ENCODE measurements at regions not wholly inside any gene's neighbourhood (a gene's known extent, or its start where the extent isn't known, plus 50 kb on each side); places are given as distances from the start of the nearest gene placed in this dataset.

DNA sequence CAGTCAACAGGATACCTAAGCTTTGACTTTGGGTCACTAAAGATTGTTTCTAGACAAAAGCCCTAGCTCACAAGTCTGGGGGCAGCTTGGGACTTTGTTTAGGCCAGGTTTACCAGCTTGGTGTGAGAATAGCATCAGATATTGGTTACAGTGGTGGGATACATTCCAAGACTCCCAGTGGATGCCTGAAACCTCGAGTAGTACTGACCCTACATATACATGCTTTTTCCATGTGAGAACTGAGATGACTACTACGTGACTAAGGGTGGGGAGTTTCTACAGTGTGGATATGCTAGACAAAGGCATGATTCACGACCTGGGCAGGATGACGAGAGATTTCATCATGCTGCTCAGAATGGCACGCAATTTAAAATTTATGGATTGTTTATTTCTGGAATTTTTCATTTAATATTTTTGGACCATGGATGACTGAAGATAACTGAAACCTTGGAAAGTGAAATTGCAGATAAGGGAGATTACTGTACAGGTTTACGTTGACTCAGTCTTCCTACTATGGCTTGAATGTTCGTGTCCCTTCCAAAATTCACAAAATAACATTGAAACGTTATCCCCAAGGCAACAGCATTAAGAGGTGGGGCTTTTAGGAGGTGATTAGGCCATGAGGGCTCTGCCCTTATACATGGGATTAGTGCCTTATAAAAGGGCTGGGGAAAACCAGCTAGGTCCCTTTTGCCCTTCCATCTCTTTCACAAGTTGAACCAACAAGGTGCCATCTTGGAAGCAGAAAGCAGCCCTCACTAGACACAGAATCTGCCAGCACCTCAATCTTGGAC is 50.2 kb upstream of the CTAGE1 start:
- Histone ChIP-seq H3K27me3 (ENCODE audit: control insufficient read depth in 1 of 2, insufficient read depth in 1 of 2, low read length in 2 of 2) (no peaks in the 10 kb centered on the region), H3K36me3 (ENCODE audit: control insufficient read depth in 1 of 2, insufficient read depth in 2 of 2, low read depth in 1 of 2, low read length in 2 of 2) (no peaks in the 10 kb centered on the region), H4K8ac (ENCODE audit: low read length) (peak overlapping the region; percentile 79), H2BK15ac (ENCODE audit: low read depth, poor library complexity, severe bottlenecking) (peak overlapping the region; percentile 92), H3K4me1 (ENCODE audit: control insufficient read depth, insufficient read depth, low read depth, low read length) (peaks cover 23% of the 10 kb centered on the region), H2BK5ac (ENCODE audit: low read depth, low read length, poor library complexity, severe bottlenecking) (no peak overlapping the region), H4K91ac (ENCODE audit: low read length) (peak overlapping the region; percentile 79), H3K9me3 (ENCODE audit: control insufficient read depth, low read length) (peaks cover 4% of the 10 kb centered on the region), H2AK5ac (ENCODE audit: low read length, severe bottlenecking) (peak overlapping the region; percentile 93), H2BK120ac (ENCODE audit: low read depth, low read length) (peak overlapping the region; percentile 56), H3K18ac (ENCODE audit: low read depth in 1 of 2, low read length in 2 of 2) (peak overlapping the region; percentile 67 to 94), H3K23ac (ENCODE audit: low read length in 2 of 2) (no peak overlapping the region), H3K9ac (ENCODE audit: low read length) (peak overlapping the region; percentile 63), H2AFZ (ENCODE audit: low read depth, low read length) (no peak overlapping the region), H3K4me2 (ENCODE audit: low read length, poor library complexity, severe bottlenecking) (no peak overlapping the region), H3K27ac (ENCODE audit: low read length, poor library complexity, severe bottlenecking) (peak overlapping the region; percentile 3), H3K4ac (ENCODE audit: low read depth in 1 of 2, low read length in 2 of 2) (peak overlapping the region; percentile 83 to 94), H3K4me3 (ENCODE audit: insufficient read depth in 1 of 2, low read depth in 1 of 2, low read length in 2 of 2) (no peak overlapping the region), H2BK12ac (ENCODE audit: low read length in 2 of 2) (peak overlapping the region; percentile 85 to 99), H3K79me1 (replicated peaks; ENCODE audit: low read length, poor library complexity, severe bottlenecking) (no peaks in the 10 kb centered on the region), H3K14ac (ENCODE audit: low read length in 2 of 2) (peak overlapping the region in 1 of 2 experiments; percentile 20)
- WGBS, result under 1% methylated on average over 5 of the region's 8 CpGs
- DNase-seq, result peak; percentile 98

DNA sequence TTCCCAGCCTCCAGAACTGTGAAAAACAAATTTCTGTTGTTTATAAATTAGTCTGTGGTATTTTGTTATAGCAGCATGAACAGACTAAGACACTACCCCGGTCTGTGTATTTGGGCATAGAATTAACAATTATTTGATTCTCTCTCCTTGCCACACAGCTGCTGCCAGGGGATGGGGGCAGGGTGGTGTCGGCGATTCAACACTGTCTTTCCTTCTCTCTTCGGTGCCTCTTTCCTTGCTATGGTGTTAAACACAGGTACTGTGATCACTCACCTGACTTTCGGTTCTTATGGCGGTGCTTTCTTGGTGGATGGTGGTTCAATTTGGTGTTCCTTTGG is 50.8 kb upstream of the CTAGE1 start:
- H4K8ac ChIP-seq (ENCODE audit: low read length), result peak overlapping the region; percentile 16
- peak overlapping the region in 1 of 2 experiments; percentile 62 for H3K4ac ChIP-seq (ENCODE audit: low read depth in 1 of 2, low read length in 2 of 2)
- peaks cover 4% of the 10 kb centered on the region for H3K9me3 ChIP-seq (ENCODE audit: control insufficient read depth, low read length)
- 94% methylated on average over 6 of the region's 6 CpGs for WGBS
- peak overlapping the region; percentile 95 for H4K91ac ChIP-seq (ENCODE audit: low read length)
- H2BK120ac ChIP-seq (ENCODE audit: low read depth, low read length), result peak overlapping the region; percentile 50
- H3K9ac ChIP-seq (ENCODE audit: low read length), result peak overlapping the region; percentile 58
- peak overlapping the region; percentile 93 to 96 for H2BK12ac ChIP-seq (ENCODE audit: low read length in 2 of 2)
- H2AFZ ChIP-seq (ENCODE audit: low read depth, low read length), result no peak overlapping the region
- H3K14ac ChIP-seq (ENCODE audit: low read length in 2 of 2), result peak overlapping the region in 1 of 2 experiments; percentile 19
- H3K4me2 ChIP-seq (ENCODE audit: low read length, poor library complexity, severe bottlenecking), result no peak overlapping the region
- no peaks in the 10 kb centered on the region for H3K36me3 ChIP-seq (ENCODE audit: control insufficient read depth in 1 of 2, insufficient read depth in 2 of 2, low read depth in 1 of 2, low read length in 2 of 2)
- peak overlapping the region; percentile 79 for H2AK5ac ChIP-seq (ENCODE audit: low read length, severe bottlenecking)
- H3K23ac ChIP-seq (ENCODE audit: low read length in 2 of 2), result no peak overlapping the region
- H2BK15ac ChIP-seq (ENCODE audit: low read depth, poor library complexity, severe bottlenecking), result no peak overlapping the region
- H3K27me3 ChIP-seq (ENCODE audit: control insufficient read depth in 1 of 2, insufficient read depth in 1 of 2, low read length in 2 of 2), result no peaks in the 10 kb centered on the region
- peaks cover 20% of the 10 kb centered on the region for H3K4me1 ChIP-seq (ENCODE audit: control insufficient read depth, insufficient read depth, low read depth, low read length)
- H3K18ac ChIP-seq (ENCODE audit: low read depth in 1 of 2, low read length in 2 of 2), result peak overlapping the region; percentile 76 to 82
- DNase-seq, result no peak
- no peak overlapping the region for H3K27ac ChIP-seq (ENCODE audit: low read length, poor library complexity, severe bottlenecking)
- no peak overlapping the region for H2BK5ac ChIP-seq (ENCODE audit: low read depth, low read length, poor library complexity, severe bottlenecking)
- no peaks in the 10 kb centered on the region for H3K79me1 ChIP-seq (replicated peaks; ENCODE audit: low read length, poor library complexity, severe bottlenecking)
- no peak overlapping the region for H3K4me3 ChIP-seq (ENCODE audit: insufficient read depth in 1 of 2, low read depth in 1 of 2, low read length in 2 of 2)

DNA sequence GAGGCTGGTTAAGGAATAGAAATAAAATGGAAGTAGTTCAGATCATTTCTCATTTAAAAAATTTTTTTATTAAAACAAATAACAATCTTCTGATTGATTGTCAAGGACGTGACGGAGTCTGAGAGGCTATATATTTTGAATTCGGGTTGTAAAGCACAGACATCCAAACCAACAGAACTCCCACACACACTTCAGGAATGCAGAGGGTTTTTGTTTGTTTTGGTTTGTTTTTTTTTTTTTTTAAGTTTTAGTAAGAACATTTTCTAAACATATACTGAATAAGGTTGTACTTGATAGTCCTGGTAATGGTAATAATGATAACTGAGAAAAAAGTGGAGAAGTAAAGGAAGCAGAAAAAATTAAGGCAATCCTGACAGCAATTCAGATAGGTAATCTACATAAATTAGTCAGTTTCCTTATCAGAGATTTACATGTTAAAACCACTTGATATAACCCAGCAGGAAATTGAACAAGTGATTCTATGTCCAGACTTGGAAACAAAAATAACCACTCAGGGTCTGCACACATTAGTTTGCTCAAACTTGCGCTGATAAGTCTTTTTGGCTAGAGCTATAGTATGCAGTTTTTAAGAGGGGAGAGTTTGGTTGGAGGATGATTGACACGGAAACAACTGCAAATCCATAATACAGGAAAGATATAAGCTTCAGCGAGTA is 51.5 kb upstream of the CTAGE1 start:
- H2BK5ac ChIP-seq (ENCODE audit: low read depth, low read length, poor library complexity, severe bottlenecking), result no peak overlapping the region
- no peaks in the 10 kb centered on the region for H3K36me3 ChIP-seq (ENCODE audit: control insufficient read depth in 1 of 2, insufficient read depth in 2 of 2, low read depth in 1 of 2, low read length in 2 of 2)
- H3K79me1 ChIP-seq (replicated peaks; ENCODE audit: low read length, poor library complexity, severe bottlenecking), result no peaks in the 10 kb centered on the region
- no peaks in the 10 kb centered on the region for H3K27me3 ChIP-seq (ENCODE audit: control insufficient read depth in 1 of 2, insufficient read depth in 1 of 2, low read length in 2 of 2)
- no peak overlapping the region for H4K91ac ChIP-seq (ENCODE audit: low read length)
- H3K4me2 ChIP-seq (ENCODE audit: low read length, poor library complexity, severe bottlenecking), result no peak overlapping the region
- no peak overlapping the region for H2BK120ac ChIP-seq (ENCODE audit: low read depth, low read length)
- peak overlapping the region in 1 of 2 experiments; percentile 58 for H3K18ac ChIP-seq (ENCODE audit: low read depth in 1 of 2, low read length in 2 of 2)
- H3K4me3 ChIP-seq (ENCODE audit: insufficient read depth in 1 of 2, low read depth in 1 of 2, low read length in 2 of 2), result no peak overlapping the region
- H3K4me1 ChIP-seq (ENCODE audit: control insufficient read depth, insufficient read depth, low read depth, low read length), result peaks cover 20% of the 10 kb centered on the region
- DNase-seq, result peak; percentile 58
- no peak overlapping the region for H2AK5ac ChIP-seq (ENCODE audit: low read length, severe bottlenecking)
- no peak overlapping the region for H3K27ac ChIP-seq (ENCODE audit: low read length, poor library complexity, severe bottlenecking)
- H3K9me3 ChIP-seq (ENCODE audit: control insufficient read depth, low read length), result peaks cover 4% of the 10 kb centered on the region
- peak overlapping the region in 1 of 2 experiments; percentile 51 for H3K4ac ChIP-seq (ENCODE audit: low read depth in 1 of 2, low read length in 2 of 2)
- peak overlapping the region in 1 of 2 experiments; percentile 91 for H2BK12ac ChIP-seq (ENCODE audit: low read length in 2 of 2)
- H2AFZ ChIP-seq (ENCODE audit: low read depth, low read length), result no peak overlapping the region
- no peak overlapping the region for H3K9ac ChIP-seq (ENCODE audit: low read length)
- WGBS, result 58% methylated on average over 3 of the region's 6 CpGs
- no peak overlapping the region for H3K23ac ChIP-seq (ENCODE audit: low read length in 2 of 2)
- H3K14ac ChIP-seq (ENCODE audit: low read length in 2 of 2), result no peak overlapping the region
- H4K8ac ChIP-seq (ENCODE audit: low read length), result no peak overlapping the region
- H2BK15ac ChIP-seq (ENCODE audit: low read depth, poor library complexity, severe bottlenecking), result no peak overlapping the region

DNA sequence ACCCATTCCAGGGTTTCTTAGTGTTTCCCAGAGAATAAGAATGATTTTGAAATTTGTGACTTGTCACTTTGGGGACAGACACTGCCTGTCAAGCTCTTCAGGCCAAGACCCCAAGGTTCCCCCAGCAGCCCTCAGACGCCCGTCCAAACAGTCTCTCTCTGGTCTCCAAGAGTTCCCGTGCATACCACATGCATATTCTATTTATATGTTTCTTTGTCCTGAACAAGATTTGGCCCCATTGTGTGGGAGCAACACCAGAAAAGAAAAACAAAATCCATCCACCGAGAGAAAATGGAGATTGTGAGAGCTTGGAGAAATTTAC is 52.2 kb upstream of the CTAGE1 start:
- 48% methylated on average over 4 of the region's 4 CpGs for WGBS
- Histone ChIP-seq H4K8ac (ENCODE audit: low read length) (no peak overlapping the region), H3K14ac (ENCODE audit: low read length in 2 of 2) (no peak overlapping the region), H3K4me1 (ENCODE audit: control insufficient read depth, insufficient read depth, low read depth, low read length) (peaks cover 20% of the 10 kb centered on the region), H3K9me3 (ENCODE audit: control insufficient read depth, low read length) (peaks cover 4% of the 10 kb centered on the region), H3K23ac (ENCODE audit: low read length in 2 of 2) (no peak overlapping the region), H3K36me3 (ENCODE audit: control insufficient read depth in 1 of 2, insufficient read depth in 2 of 2, low read depth in 1 of 2, low read length in 2 of 2) (no peaks in the 10 kb centered on the region), H2BK120ac (ENCODE audit: low read depth, low read length) (peak overlapping the region; percentile 58), H2BK15ac (ENCODE audit: low read depth, poor library complexity, severe bottlenecking) (no peak overlapping the region), H3K79me1 (replicated peaks; ENCODE audit: low read length, poor library complexity, severe bottlenecking) (no peaks in the 10 kb centered on the region), H3K27ac (ENCODE audit: low read length, poor library complexity, severe bottlenecking) (no peak overlapping the region), H3K4ac (ENCODE audit: low read depth in 1 of 2, low read length in 2 of 2) (peak overlapping the region in 1 of 2 experiments; percentile 32), H3K18ac (ENCODE audit: low read depth in 1 of 2, low read length in 2 of 2) (no peak overlapping the region), H2AFZ (ENCODE audit: low read depth, low read length) (no peak overlapping the region), H4K91ac (ENCODE audit: low read length) (no peak overlapping the region), H3K27me3 (ENCODE audit: control insufficient read depth in 1 of 2, insufficient read depth in 1 of 2, low read length in 2 of 2) (no peaks in the 10 kb centered on the region), H2BK5ac (ENCODE audit: low read depth, low read length, poor library complexity, severe bottlenecking) (no peak overlapping the region), H2AK5ac (ENCODE audit: low read length, severe bottlenecking) (no peak overlapping the region), H2BK12ac (ENCODE audit: low read length in 2 of 2) (peak overlapping the region in 1 of 2 experiments; percentile 47), H3K4me2 (ENCODE audit: low read length, poor library complexity, severe bottlenecking) (no peak overlapping the region), H3K4me3 (ENCODE audit: insufficient read depth in 1 of 2, low read depth in 1 of 2, low read length in 2 of 2) (no peak overlapping the region), H3K9ac (ENCODE audit: low read length) (no peak overlapping the region)
- DNase-seq, result peak; percentile 44

All from mesenchymal stem cell (in vitro differentiated cells and primary cell).